WTC11 (cell line): ENCODE measurements at regions not wholly inside any gene's neighbourhood (a gene's known extent, or its start where the extent isn't known, plus 50 kb on each side); places are given as distances from the start of the nearest gene placed in this dataset.

ENCODE experiments used
- ATAC-seq: fragments of 200-7000 bp; cut with Tn5 transposase; 2 replicates; pipeline ENCODE4 v1.10.0; 2021; ENCODE audit warnings: mild to moderate bottlenecking, moderate library complexity
- CTCF ChIA-PET: fragments of 300-600 bp; sonication (Branson Sonifier 250); formaldehyde crosslinking; loops from one replicate; lab custom pipeline; 2021; ENCODE audit warnings: antibody characterized with exemption; lab: Charles Lee
- POLR2A ChIA-PET: fragments of 350-600 bp; sonication (Branson Sonifier 250); formaldehyde crosslinking; loops from one replicate; lab custom pipeline; 2021; ENCODE audit warnings: antibody characterized with exemption; lab: Charles Lee
- DNase-seq: peaks from one replicate; pipeline ENCODE4 v3.0.0; 2021; ENCODE audit warnings: low spot score
- H3K27ac Mint-ChIP-seq: 2 replicates; pipeline ENCODE4 v1.8.0; 2021; ENCODE audit warnings: mixed read lengths
- H3K27me3 Mint-ChIP-seq: 2 replicates; pipeline ENCODE4 v1.8.0; 2021; ENCODE audit warnings: low read depth, mild to moderate bottlenecking, moderate library complexity, mixed read lengths
- H3K36me3 Mint-ChIP-seq: 2 replicates; pipeline ENCODE4 v1.8.0; 2021; ENCODE audit warnings: mixed read lengths
- H3K4me1 Mint-ChIP-seq: 2 replicates; pipeline ENCODE4 v1.8.0; 2022; ENCODE audit warnings: mixed read lengths
- H3K4me3 Mint-ChIP-seq: 2 replicates; pipeline ENCODE4 v1.8.0; 2021; ENCODE audit warnings: mild to moderate bottlenecking, moderate library complexity, mixed read lengths
- H3K9me3 Mint-ChIP-seq: 2 replicates; pipeline ENCODE4 v1.8.0; 2021; ENCODE audit warnings: mixed read lengths
- CREB1 ChIP-seq: sonication (generic); formaldehyde crosslinking; IDR thresholded peaks from 2 replicates; pipeline ENCODE4 v1.8.0; 2023; ENCODE audit warnings: mild to moderate bottlenecking, missing genetic modification reagents
- ELF4 ChIP-seq: sonication (generic); formaldehyde crosslinking; IDR thresholded peaks from 2 replicates; pipeline ENCODE4 v1.8.1; 2022; ENCODE audit warnings: low read depth, mild to moderate bottlenecking, moderate library complexity, missing genetic modification reagents
- FOXK1 ChIP-seq: sonication (generic); formaldehyde crosslinking; IDR thresholded peaks from 2 replicates; pipeline ENCODE4 v1.8.0; 2022; ENCODE audit warnings: mild to moderate bottlenecking, moderate library complexity, missing genetic modification reagents
- FOXP1 ChIP-seq: sonication (generic); formaldehyde crosslinking; IDR thresholded peaks from 2 replicates; pipeline ENCODE4 v1.8.0; 2022; ENCODE audit warnings: missing genetic modification reagents, mild to moderate bottlenecking, moderate library complexity, borderline replicate concordance
- FOXP4 ChIP-seq: sonication (generic); formaldehyde crosslinking; IDR thresholded peaks from 2 replicates; pipeline ENCODE4 v1.8.0; 2022; ENCODE audit warnings: mild to moderate bottlenecking, missing genetic modification reagents
- GTF2I ChIP-seq: fragments of 250-450 bp; sonication (Bioruptor Pico); conservative IDR thresholded peaks from 2 replicates; pipeline ENCODE4 v1.4.0; 2021; ENCODE audit warnings: mild to moderate bottlenecking
- MAX ChIP-seq: sonication (generic); formaldehyde crosslinking; IDR thresholded peaks from 2 replicates; pipeline ENCODE4 v1.8.0; 2022; ENCODE audit warnings: mild to moderate bottlenecking, missing genetic modification reagents
- MLX ChIP-seq: sonication (generic); formaldehyde crosslinking; IDR thresholded peaks from 2 replicates; pipeline ENCODE4 v1.8.1; 2023; ENCODE audit warnings: mild to moderate bottlenecking, missing genetic modification reagents, moderate library complexity
- MXD4 ChIP-seq: fragments of 250-450 bp; sonication (Bioruptor Pico); IDR thresholded peaks from 2 replicates; pipeline ENCODE4 v1.8.0; 2021; ENCODE audit warnings: mild to moderate bottlenecking, moderate library complexity, borderline replicate concordance
- MYBL2 ChIP-seq: sonication (generic); formaldehyde crosslinking; IDR thresholded peaks from 2 replicates; pipeline ENCODE4 v1.8.1; 2023; ENCODE audit warnings: mild to moderate bottlenecking, moderate library complexity, missing genetic modification reagents
- OVOL2 ChIP-seq: fragments of 250-450 bp; sonication (Bioruptor Pico); IDR thresholded peaks from 2 replicates; pipeline ENCODE4 v1.9.0; 2021; ENCODE audit warnings: mild to moderate bottlenecking, borderline replicate concordance
- RORB ChIP-seq: fragments of 250-450 bp; sonication (Bioruptor Pico); IDR thresholded peaks from 2 replicates; pipeline ENCODE4 v1.9.0; 2021; ENCODE audit warnings: mild to moderate bottlenecking
- ZBTB43 ChIP-seq: sonication (generic); formaldehyde crosslinking; IDR thresholded peaks from 2 replicates; pipeline ENCODE4 v1.8.1; 2023; ENCODE audit warnings: mild to moderate bottlenecking, missing genetic modification reagents
- ZNF121 ChIP-seq: sonication (generic); formaldehyde crosslinking; IDR thresholded peaks from 2 replicates; pipeline ENCODE4 v1.8.0; 2023; ENCODE audit warnings: missing genetic modification reagents
- ZNF138 ChIP-seq: sonication (generic); formaldehyde crosslinking; conservative IDR thresholded peaks from 2 replicates; pipeline ENCODE4 v1.8.1; 2022; ENCODE audit warnings: mild to moderate bottlenecking, moderate library complexity, missing genetic modification reagents
- ZNF281 ChIP-seq: sonication (generic); formaldehyde crosslinking; IDR thresholded peaks from 2 replicates; pipeline ENCODE4 v1.8.0; 2023; ENCODE audit warnings: mild to moderate bottlenecking, missing genetic modification reagents
- ZNF423 ChIP-seq: fragments of 250-450 bp; sonication (Bioruptor Pico); IDR thresholded peaks from 2 replicates; pipeline ENCODE4 v2.1.2; 2022; ENCODE audit warnings: mild to moderate bottlenecking, moderate library complexity
- TF ChIP-seq, protein P1 (sequence below): sonication (generic); formaldehyde crosslinking; IDR thresholded peaks from 2 replicates; pipeline ENCODE4 v1.8.1; 2023; ENCODE audit warnings: mild to moderate bottlenecking, missing genetic modification reagents

DNA sequence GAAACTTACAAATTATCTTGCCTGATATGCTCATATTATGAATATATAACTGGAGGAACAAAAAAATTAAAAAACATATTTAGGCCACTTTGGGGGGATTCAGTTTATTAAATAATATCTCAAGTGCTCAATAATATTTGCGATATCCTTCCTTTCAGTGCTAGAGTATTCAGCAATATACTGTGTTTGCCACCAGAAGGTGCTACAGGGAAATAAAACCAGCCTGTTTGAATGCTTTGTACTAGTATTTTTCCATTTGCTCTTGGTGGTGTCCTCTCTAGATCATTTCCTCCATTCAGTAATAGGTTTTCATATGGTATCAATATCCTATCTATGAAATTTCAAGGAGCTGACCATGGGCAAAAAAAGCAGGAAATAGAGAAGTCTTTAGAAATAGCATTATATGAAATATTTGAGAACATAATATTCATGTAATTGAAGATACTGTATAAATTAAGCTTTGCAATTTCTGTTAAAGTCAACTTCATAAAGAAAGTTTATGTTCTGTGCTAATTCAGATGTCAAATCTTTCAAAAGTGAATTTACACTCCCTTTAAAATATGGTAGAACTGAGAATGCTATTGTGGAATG is 106.2 kb upstream of the NAV3 start (continued):
- TF ChIP-seq ZBTB43 (CRISPR knock-in tag) (no peak), ZNF423 (CRISPR knock-in tag) (no peak), MXD4 (CRISPR knock-in tag) (no peak), FOXK1 (no peak), OVOL2 (CRISPR knock-in tag) (no peak), ELF4 (no peak), FOXP1 (CRISPR knock-in tag) (no peak), GTF2I (CRISPR knock-in tag) (no peak), CREB1 (CRISPR knock-in tag) (no peak)
- TF ChIP-seq, all 79 proteins: peak for 0

DNA sequence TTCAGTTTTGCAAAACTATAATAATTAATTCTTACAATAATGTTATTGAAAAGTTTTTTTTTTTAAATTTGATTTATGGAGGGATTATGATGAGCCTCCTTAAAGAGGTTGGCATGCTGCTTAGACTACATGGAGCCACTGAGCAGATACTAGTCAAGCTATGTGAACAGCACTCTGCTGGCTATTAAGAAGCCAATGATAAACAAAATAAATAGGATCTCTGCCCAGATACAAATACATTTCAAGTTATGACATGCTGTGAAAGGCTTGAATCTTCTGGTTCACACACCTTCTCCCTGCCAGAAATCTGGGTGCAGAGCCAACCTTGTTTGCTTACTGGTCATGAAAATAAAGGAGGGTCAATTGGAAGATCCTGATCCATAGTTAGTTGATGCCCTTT is 107.4 kb upstream of the NAV3 start:
- Mint-ChIP-seq H3K9me3 (peaks cover 2% of the 10 kb centered on the region), H3K36me3 (no peaks in the 10 kb centered on the region), H3K27ac (no peak overlapping the region), H3K4me3 (no peak overlapping the region), H3K27me3 (no peaks in the 10 kb centered on the region), H3K4me1 (peaks cover 3% of the 10 kb centered on the region; the same call in 1 of the 2 replicates)
- ATAC-seq: no peak
- CTCF ChIA-PET: interaction anchor here (1.3 to 1.6 kb wide), 2 partner anchors 202 to 204 kb away, joined by 3 to 14 read pairs; no protein-coding TSS in a partner anchor
- TF ChIP-seq ZNF138 (CRISPR knock-in tag) (no peak), MAX (CRISPR knock-in tag) (no peak), ZNF281 (no peak), RORB (CRISPR knock-in tag) (no peak), FOXP4 (CRISPR knock-in tag) (no peak), MYBL2 (CRISPR knock-in tag) (no peak), MLX (CRISPR knock-in tag) (no peak), ZNF121 (no peak)
- TF ChIP-seq, protein P1, sequence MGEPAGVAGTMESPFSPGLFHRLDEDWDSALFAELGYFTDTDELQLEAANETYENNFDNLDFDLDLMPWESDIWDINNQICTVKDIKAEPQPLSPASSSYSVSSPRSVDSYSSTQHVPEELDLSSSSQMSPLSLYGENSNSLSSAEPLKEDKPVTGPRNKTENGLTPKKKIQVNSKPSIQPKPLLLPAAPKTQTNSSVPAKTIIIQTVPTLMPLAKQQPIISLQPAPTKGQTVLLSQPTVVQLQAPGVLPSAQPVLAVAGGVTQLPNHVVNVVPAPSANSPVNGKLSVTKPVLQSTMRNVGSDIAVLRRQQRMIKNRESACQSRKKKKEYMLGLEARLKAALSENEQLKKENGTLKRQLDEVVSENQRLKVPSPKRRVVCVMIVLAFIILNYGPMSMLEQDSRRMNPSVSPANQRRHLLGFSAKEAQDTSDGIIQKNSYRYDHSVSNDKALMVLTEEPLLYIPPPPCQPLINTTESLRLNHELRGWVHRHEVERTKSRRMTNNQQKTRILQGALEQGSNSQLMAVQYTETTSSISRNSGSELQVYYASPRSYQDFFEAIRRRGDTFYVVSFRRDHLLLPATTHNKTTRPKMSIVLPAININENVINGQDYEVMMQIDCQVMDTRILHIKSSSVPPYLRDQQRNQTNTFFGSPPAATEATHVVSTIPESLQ (CRISPR knock-in tag): no peak
- DNase-seq: no peak
- POLR2A ChIA-PET: interaction anchor here (0.6 kb wide), 1 partner anchor 918 kb away, joined by 3 read pairs; no protein-coding TSS in a partner anchor
